Kidney epithelial cell (primary cell): ENCODE measurements at regions not wholly inside any gene's neighbourhood (a gene's known extent, or its start where the extent isn't known, plus 50 kb on each side); places are given as distances from the start of the nearest gene placed in this dataset.
"Not testable (repeated sequence)": the region's sequence is repeated elsewhere in the genome, so short reads cannot be mapped to it uniquely, and the experiment has no call there.

Experiments used
- DNase-seq: peaks from one replicate; pipeline ENCODE4 v3.0.0-alpha.2; 2010; ENCODE audit warnings: low read depth
- H3K27me3 ChIP-seq: 2 replicates; pipeline ENCODE4 v1.6.0; 2011; ENCODE audit warnings: low read length; ENCODE audit not compliant: control insufficient read depth, insufficient read depth
- H3K36me3 ChIP-seq: 2 replicates; pipeline ENCODE4 v1.5.1; 2011; ENCODE audit warnings: low read length; ENCODE audit not compliant: control insufficient read depth, insufficient read depth
- H3K4me3 ChIP-seq: 2 replicates; pipeline ENCODE4 v1.5.1; 2011; ENCODE audit warnings: low read depth, mild to moderate bottlenecking, control low read depth, low read length
- CTCF ChIP-seq: IDR thresholded peaks from 2 replicates; pipeline ENCODE4 v1.5.1; 2011; ENCODE audit warnings: mild to moderate bottlenecking, moderate library complexity, low read length, control low read depth, inconsistent platforms; ENCODE audit not compliant: insufficient read depth, poor library complexity, severe bottlenecking

GRCh38 chr2:131753640-131754561, 226.2 kb downstream of the CCDC74A start:
- Histone ChIP-seq H3K4me3 (no peak overlapping the region), H3K36me3 (no peaks in the 10 kb centered on the region), H3K27me3 (no peaks in the 10 kb centered on the region)
- no peak for DNase-seq
- no peak for TF ChIP-seq CTCF

GRCh38 chr2:131754929-131755720, 227.4 kb downstream of the CCDC74A start:
- no peaks in the 10 kb centered on the region for H3K36me3 ChIP-seq
- no peaks in the 10 kb centered on the region for H3K27me3 ChIP-seq
- H3K4me3 ChIP-seq: no peak overlapping the region
- no peak for TF ChIP-seq CTCF
- DNase-seq: no peak

GRCh38 chr2:131756141-131756907, 228.6 kb downstream of the CCDC74A start:
- Histone ChIP-seq H3K27me3 (no peaks in the 10 kb centered on the region), H3K4me3 (no peak overlapping the region), H3K36me3 (no peaks in the 10 kb centered on the region)
- TF ChIP-seq CTCF: no peak
- no peak for DNase-seq

GRCh38 chr2:131758941-131759340, 231.3 kb downstream of the CCDC74A start:
- not testable (repeated sequence) for H3K36me3 ChIP-seq, DNase-seq, H3K27me3 ChIP-seq, H3K4me3 ChIP-seq

GRCh38 chr2:131774955-131775555, 247.4 kb downstream of the CCDC74A start:
- DNase-seq, H3K36me3 ChIP-seq, H3K4me3 ChIP-seq, H3K27me3 ChIP-seq: not testable (repeated sequence)

- H3K4me3 ChIP-seq, H3K36me3 ChIP-seq, H3K27me3 ChIP-seq: not testable (repeated sequence)
Measured at GRCh38 chr2:131775903-131776506, 248.3 kb downstream of the CCDC74A start.

GRCh38 chr2:131780446-131780845, 252.8 kb downstream of the CCDC74A start:
- H3K27me3 ChIP-seq, H3K4me3 ChIP-seq, H3K36me3 ChIP-seq, DNase-seq: not testable (repeated sequence)

More at GRCh38 chr2:131775903-131776506, 248.3 kb downstream of the CCDC74A start:
- DNase-seq: not testable (repeated sequence)
